ENCODE measurements at regions not wholly inside any gene's neighbourhood (a gene's known extent, or its start where the extent isn't known, plus 50 kb on each side); places are given as distances from the start of the nearest gene placed in this dataset.

- TF ChIP-seq POLR2A (IDR thresholded peaks at IDR 0.05) (no peak), CTCF (IDR thresholded peaks at IDR 0.05) (no peak)
- DNase-seq, result no peak
- no peaks in the 10 kb centered on the region for H3K9me3 ChIP-seq
- H3K27me3 ChIP-seq, result no peaks in the 10 kb centered on the region
- no peak overlapping the region for H3K27ac ChIP-seq
- no peak overlapping the region for H3K4me3 ChIP-seq
- WGBS, 2 donors, result 85 to 92% methylated on average over 2 to 4 of the region's 4 CpGs
- H3K4me1 ChIP-seq, result no peaks in the 10 kb centered on the region
- H3K36me3 ChIP-seq (ENCODE audit: low read depth, missing control alignments), result no peaks in the 10 kb centered on the region
- intact Hi-C loops (cut with DNase I; ENCODE audit: low total_unique reads), result no loop called here
These were observed 77.6 kb upstream of the SNTG2 start for GRCh38 chr2:873027-873426.

DNA sequence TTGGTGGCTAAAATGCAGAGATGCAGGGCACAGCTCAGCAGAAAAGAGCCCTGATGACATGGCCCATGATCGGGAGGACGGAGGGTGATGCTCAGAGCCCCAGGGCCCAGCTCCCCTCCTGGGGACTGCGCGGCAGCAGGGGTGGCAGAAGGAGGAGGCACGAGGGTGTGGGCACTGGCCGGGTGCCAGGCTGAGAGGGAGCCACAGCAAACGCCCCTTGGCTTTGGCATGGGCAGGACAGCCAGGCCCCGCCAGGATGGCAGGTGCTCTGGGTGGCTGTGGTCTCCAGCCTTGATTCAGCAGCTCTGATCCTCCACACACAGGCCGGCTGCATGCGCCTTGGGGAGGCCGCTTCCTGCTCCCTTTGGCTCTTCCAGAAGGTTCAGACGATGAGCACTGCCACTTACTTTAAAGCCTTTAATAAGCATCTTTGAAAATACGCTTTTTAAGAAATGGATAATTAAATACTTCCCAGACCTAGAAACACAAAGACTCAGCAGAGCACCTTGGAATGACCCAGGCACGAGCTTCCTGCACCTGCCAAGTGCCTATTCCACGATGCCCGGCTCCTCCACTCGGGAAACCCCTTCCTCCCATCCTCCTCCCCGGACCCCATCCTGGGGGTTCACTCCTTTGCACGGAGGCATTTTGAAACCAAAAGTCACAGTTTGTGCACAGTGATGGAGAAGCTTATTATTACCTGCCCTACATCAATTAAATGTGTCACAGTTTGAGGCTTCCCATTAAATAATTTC, 78.5 kb upstream of the SNTG2 start:
- WGBS, 2 donors, result 79 to 81% methylated on average over 17 to 19 of the region's 19 CpGs
- no peak for DNase-seq
- Histone ChIP-seq H3K27me3 (no peaks in the 10 kb centered on the region), H3K27ac (no peak overlapping the region), H3K36me3 (ENCODE audit: low read depth, missing control alignments) (no peaks in the 10 kb centered on the region), H3K4me3 (no peak overlapping the region), H3K9me3 (no peaks in the 10 kb centered on the region), H3K4me1 (no peaks in the 10 kb centered on the region)
- TF ChIP-seq POLR2A (IDR thresholded peaks at IDR 0.05) (no peak), CTCF (IDR thresholded peaks at IDR 0.05) (no peak)
- intact Hi-C loops (cut with DNase I; ENCODE audit: low total_unique reads), result no loop called here

DNA sequence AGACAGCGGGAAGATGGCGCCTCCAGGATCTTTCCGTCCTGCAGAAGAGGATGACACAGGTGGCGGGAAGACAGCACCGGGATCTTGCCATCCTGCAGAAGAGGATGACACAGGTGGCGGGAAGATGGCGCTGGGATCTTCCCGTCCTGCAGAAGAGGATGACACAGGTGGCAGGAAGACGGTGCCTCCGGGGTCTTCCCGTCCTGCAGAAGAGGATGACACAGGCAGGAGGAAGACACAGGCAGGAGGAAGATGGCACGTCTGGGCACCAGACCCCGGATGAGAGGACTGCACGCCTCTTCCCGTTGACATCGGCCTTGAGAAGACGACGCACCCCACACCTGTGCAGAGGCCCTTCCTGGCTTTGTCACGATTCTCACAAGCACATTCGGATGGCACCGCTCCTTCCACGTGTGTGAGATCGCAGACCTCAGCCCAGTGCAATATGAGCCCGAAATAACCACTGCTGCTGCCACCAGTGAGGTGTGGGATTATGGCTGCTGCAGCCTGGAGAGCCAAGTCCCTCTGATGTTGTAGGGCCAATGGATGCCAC, 79.4 kb upstream of the SNTG2 start:
- no peaks in the 10 kb centered on the region for H3K36me3 ChIP-seq (ENCODE audit: low read depth, missing control alignments)
- TF ChIP-seq CTCF (IDR thresholded peaks at IDR 0.05) (no peak), POLR2A (IDR thresholded peaks at IDR 0.05) (no peak)
- no peak for DNase-seq
- H3K9me3 ChIP-seq, result no peaks in the 10 kb centered on the region
- H3K27me3 ChIP-seq, result no peaks in the 10 kb centered on the region
- 91 to 93% methylated on average over 22 to 24 of the region's 24 CpGs for WGBS, 2 donors
- H3K4me1 ChIP-seq, result no peaks in the 10 kb centered on the region
- no peak overlapping the region for H3K27ac ChIP-seq
- H3K4me3 ChIP-seq, result no peak overlapping the region
- intact Hi-C loops (cut with DNase I; ENCODE audit: low total_unique reads), result no loop called here

DNA sequence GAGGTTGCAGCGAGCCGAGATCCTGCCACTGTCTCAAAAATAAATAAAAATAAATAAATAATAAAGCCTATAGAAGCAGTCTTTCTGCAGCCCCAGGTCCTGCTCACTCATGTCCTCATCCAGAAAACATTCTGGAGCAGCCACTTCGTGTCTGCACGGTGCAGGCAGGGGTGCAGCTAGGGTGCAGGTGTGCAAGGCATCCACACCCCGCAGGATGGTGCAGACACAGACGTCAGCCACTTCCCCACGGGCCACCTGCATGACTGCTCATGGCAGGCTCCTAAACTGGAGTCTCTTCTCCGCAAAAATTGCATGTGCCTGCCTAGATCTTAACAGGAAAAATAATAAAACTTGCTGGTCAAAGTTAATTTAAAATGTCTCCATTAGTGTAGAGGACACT, 80.2 kb upstream of the SNTG2 start:
- Histone ChIP-seq H3K9me3 (no peaks in the 10 kb centered on the region), H3K4me1 (no peaks in the 10 kb centered on the region), H3K4me3 (no peak overlapping the region), H3K27ac (no peak overlapping the region), H3K27me3 (no peaks in the 10 kb centered on the region), H3K36me3 (ENCODE audit: low read depth, missing control alignments) (no peaks in the 10 kb centered on the region)
- intact Hi-C loops (cut with DNase I; ENCODE audit: low total_unique reads), result no loop called here
- no peak for DNase-seq
- TF ChIP-seq POLR2A (IDR thresholded peaks at IDR 0.05) (no peak), CTCF (IDR thresholded peaks at IDR 0.05) (no peak)
- WGBS, 2 donors, result 80 to 95% methylated on average over 8 of the region's 8 CpGs

- H3K4me3 ChIP-seq, result no peak overlapping the region
- H3K27me3 ChIP-seq, result no peaks in the 10 kb centered on the region
- H3K9me3 ChIP-seq, result no peaks in the 10 kb centered on the region
- 82 to 92% methylated on average over 1 of the region's 1 CpG for whole genome bisulfite sequencing, 2 donors
- no peak for TF ChIP-seq CTCF (IDR thresholded peaks at IDR 0.05)
- TF ChIP-seq POLR2A (IDR thresholded peaks at IDR 0.05), result no peak
- no peaks in the 10 kb centered on the region for H3K4me1 ChIP-seq
- no peak overlapping the region for H3K27ac ChIP-seq
- intact Hi-C loops (cut with DNase I; ENCODE audit: low total_unique reads), result no loop called here
- H3K36me3 ChIP-seq (ENCODE audit: low read depth, missing control alignments), result no peaks in the 10 kb centered on the region
- no peak for DNase-seq
These were observed 80.8 kb upstream of the SNTG2 start for GRCh38 chr2:869894-870293.
